ENCODE measurements at regions not wholly inside any gene's neighbourhood (a gene's known extent, or its start where the extent isn't known, plus 50 kb on each side); places are given as distances from the start of the nearest gene placed in this dataset.

DNA sequence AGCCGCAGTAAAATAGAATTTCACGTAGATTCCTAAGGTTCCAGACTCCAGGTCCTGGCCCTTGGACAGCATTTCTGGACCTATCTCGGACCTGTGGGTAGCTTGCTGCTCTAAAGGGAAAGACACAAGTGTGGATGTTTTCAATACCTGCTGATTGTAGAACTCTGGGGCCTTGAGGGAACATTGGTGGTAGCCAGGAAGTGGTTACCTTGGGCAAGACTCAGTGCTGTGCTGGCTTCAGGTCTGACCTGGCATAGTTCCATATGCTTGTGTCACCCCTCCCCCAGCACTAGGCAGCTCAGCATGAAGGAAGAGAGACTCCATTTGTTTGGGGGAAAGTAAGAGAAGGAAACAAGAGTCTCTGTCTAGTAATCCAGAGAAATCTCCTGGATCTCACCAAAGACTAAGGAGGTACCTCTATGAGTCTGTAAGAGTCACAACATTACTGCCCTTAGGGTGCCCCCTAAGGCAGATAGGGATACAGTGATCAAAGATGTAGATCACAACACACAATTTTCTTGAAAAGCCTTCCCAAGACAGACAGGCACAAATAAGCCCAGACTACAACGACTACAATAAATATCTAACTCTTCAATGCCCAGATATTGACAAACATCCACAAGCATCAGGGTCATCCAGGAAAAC is 398.8 kb downstream of the TGFB2 start:
- Histone ChIP-seq H3K4me1 (ENCODE audit: control insufficient read depth, insufficient read depth, low read length) (no peaks in the 10 kb centered on the region), H3K4me3 (ENCODE audit: low read depth, low read length) (no peak overlapping the region), H3K36me3 (ENCODE audit: control insufficient read depth, insufficient read depth, low read length) (no peaks in the 10 kb centered on the region), H3K27me3 (ENCODE audit: control insufficient read depth, insufficient read depth, low read length) (no peaks in the 10 kb centered on the region), H3K27ac (ENCODE audit: low read depth, low read length) (no peak overlapping the region), H3K9me3 (ENCODE audit: control insufficient read depth, insufficient read depth, low read length) (peaks cover 2% of the 10 kb centered on the region; the same call in 1 of the 2 replicates), H3K9ac (ENCODE audit: low read depth, low read length) (no peak overlapping the region)

DNA sequence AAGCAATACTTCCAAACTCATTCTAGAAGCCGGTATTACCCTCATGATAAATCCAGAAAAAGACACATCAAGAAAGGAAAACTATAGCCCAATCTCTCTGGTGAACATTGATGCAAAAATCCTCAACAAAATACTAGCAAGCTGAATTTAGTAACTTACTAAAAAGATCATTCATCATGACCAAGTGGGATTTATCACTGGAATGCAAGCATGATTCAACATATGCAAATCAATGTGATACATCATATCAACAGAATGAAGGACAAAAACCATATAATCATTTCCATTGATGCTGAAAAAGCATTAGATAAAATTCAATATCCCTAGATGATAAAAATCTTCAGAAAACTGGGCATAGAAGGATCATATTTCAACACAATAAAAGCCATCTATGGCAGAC is 402.9 kb downstream of the TGFB2 start:
- no peak overlapping the region for H3K4me3 ChIP-seq (ENCODE audit: low read depth, low read length)
- H3K4me1 ChIP-seq (ENCODE audit: control insufficient read depth, insufficient read depth, low read length) = no peaks in the 10 kb centered on the region
- no peaks in the 10 kb centered on the region for H3K27me3 ChIP-seq (ENCODE audit: control insufficient read depth, insufficient read depth, low read length)
- no peaks in the 10 kb centered on the region for H3K36me3 ChIP-seq (ENCODE audit: control insufficient read depth, insufficient read depth, low read length)
- H3K9ac ChIP-seq (ENCODE audit: low read depth, low read length) = no peak overlapping the region
- no peak overlapping the region for H3K27ac ChIP-seq (ENCODE audit: low read depth, low read length)
- H3K9me3 ChIP-seq (ENCODE audit: control insufficient read depth, insufficient read depth, low read length) = peaks cover 3% of the 10 kb centered on the region; the same call in 1 of the 2 replicates

DNA sequence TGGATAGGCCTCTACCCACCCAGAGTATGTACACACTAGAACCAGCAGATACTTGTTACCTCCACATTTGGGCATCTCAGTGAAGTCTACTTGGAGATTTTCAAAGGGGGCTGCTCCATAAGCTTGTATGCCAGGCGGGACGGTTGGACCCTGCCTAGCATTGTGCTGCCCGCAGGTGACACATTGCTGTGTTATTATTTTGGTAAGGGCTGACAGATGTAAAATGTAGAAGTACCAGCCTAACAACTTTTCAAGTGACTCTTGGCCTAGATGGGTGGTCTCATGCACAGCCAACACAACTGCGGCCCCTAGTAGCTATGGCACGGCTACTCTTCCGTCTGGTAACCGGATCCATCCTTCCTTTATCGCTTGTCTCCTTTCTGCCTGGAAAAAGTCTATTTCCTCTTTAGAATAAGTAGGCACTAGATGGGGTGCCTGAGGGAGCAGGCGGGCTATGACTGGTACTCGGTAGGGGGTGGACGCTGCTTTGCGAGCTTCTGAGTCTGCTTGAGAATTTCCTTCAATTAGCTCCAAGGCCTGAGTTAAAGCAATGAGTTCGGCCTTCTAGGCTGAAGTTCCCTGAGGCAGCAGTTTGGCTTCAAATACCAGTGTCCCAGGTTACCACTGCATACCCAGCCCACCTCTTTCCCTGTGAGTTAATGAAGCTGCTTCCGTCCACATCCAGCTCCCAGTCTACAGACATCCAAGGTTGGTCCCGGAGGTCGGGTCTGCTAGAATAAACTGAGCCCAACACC is 405.3 kb downstream of the TGFB2 start:
- H3K4me3 ChIP-seq (ENCODE audit: low read depth, low read length) = no peak overlapping the region
- H3K4me1 ChIP-seq (ENCODE audit: control insufficient read depth, insufficient read depth, low read length) = no peaks in the 10 kb centered on the region
- H3K27me3 ChIP-seq (ENCODE audit: control insufficient read depth, insufficient read depth, low read length) = no peaks in the 10 kb centered on the region
- H3K36me3 ChIP-seq (ENCODE audit: control insufficient read depth, insufficient read depth, low read length) = no peaks in the 10 kb centered on the region
- no peak overlapping the region for H3K27ac ChIP-seq (ENCODE audit: low read depth, low read length)
- peaks cover 3% of the 10 kb centered on the region for H3K9me3 ChIP-seq (ENCODE audit: control insufficient read depth, insufficient read depth, low read length)
- H3K9ac ChIP-seq (ENCODE audit: low read depth, low read length) = no peak overlapping the region

DNA sequence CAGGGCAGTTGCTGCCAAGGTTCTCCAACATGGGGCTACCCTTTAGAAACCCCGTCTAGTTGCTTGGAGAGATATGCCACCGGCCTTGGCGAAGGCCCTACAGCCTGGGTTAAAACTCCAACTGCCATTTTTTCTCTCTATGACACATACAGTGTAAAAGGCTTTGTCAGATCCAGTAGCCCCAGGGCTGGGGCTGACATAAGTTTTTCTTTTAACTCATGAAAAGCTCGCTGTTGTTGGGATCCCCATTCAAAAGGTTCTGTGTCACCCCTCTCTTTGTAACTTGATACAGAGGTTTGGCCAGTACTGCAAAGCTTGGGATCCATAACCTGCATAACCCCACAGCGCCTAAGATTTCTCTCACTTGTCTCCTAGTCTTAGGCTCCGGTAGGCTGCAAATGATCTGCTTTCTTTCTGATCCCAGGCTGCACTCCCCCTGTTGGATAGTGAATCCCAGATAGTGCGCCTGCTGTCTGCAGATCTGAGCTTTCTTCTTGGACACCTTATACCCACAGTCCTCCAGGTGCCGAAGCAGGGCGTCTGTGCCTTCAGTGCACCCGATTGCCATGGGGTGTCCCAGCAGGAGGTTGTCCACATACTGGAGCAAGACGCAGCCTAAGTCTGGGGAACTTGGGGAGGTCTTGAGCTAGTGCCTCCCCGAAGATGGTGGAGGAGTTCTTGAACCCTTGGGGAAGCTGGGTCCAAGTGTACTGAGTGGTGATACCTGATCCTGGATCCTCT is 406.2 kb downstream of the TGFB2 start:
- no peak overlapping the region for H3K27ac ChIP-seq (ENCODE audit: low read depth, low read length)

DNA sequence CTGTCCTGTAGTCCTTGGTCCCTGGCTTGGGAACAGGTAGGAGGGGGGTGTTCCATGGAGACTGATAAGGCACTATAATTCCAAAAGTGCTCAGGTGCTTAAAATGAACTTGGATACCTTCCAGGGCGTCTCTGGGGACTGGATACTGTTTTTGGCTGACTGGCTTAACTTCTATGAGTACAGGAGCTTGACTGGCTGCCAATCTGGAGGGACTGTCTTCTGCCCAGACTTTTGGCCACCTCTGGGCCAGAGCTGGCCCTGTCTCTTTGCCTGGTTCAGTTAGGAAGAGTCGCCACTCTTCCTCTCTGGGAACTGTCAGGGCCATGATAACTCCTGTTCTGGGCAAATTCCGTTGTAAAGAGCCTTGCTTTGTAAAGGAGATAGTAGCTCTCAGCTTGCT is 407.0 kb downstream of the TGFB2 start:
- H3K27me3 ChIP-seq (ENCODE audit: control insufficient read depth, insufficient read depth, low read length) = no peaks in the 10 kb centered on the region
- H3K36me3 ChIP-seq (ENCODE audit: control insufficient read depth, insufficient read depth, low read length) = no peaks in the 10 kb centered on the region
- H3K9ac ChIP-seq (ENCODE audit: low read depth, low read length) = no peak overlapping the region
- H3K9me3 ChIP-seq (ENCODE audit: control insufficient read depth, insufficient read depth, low read length) = peaks cover 3% of the 10 kb centered on the region
- no peaks in the 10 kb centered on the region for H3K4me1 ChIP-seq (ENCODE audit: control insufficient read depth, insufficient read depth, low read length)
- H3K4me3 ChIP-seq (ENCODE audit: low read depth, low read length) = no peak overlapping the region
- H3K27ac ChIP-seq (ENCODE audit: low read depth, low read length) = no peak overlapping the region

More for the DNA sequence above, 406.2 kb downstream of the TGFB2 start:
- H3K27me3 ChIP-seq (ENCODE audit: control insufficient read depth, insufficient read depth, low read length) = no peaks in the 10 kb centered on the region
- no peaks in the 10 kb centered on the region for H3K4me1 ChIP-seq (ENCODE audit: control insufficient read depth, insufficient read depth, low read length)
- no peak overlapping the region for H3K4me3 ChIP-seq (ENCODE audit: low read depth, low read length)
- H3K9me3 ChIP-seq (ENCODE audit: control insufficient read depth, insufficient read depth, low read length) = peaks cover 3% of the 10 kb centered on the region
- H3K36me3 ChIP-seq (ENCODE audit: control insufficient read depth, insufficient read depth, low read length) = no peaks in the 10 kb centered on the region
- H3K9ac ChIP-seq (ENCODE audit: low read depth, low read length) = no peak overlapping the region

DNA sequence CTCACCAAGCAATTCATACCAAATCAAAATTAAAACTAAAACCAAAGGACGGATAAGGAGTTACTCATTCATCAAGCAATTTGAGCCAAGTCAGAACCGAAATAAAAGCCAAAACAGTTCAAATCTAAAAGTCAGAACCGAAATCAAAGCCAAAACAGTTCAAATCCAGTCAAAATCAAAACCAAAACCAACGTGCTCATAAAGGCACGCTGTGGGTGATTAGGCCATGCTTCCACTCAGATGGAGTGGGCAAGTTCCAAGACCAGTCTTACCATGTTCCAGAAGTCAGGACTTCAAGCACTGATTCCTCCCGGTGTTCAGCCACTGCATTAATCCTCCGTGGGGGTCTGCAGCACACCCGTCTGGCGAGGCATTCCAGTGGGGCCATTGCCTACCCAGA is 409.3 kb downstream of the TGFB2 start:
- no peak overlapping the region for H3K9ac ChIP-seq (ENCODE audit: low read depth, low read length)
- no peaks in the 10 kb centered on the region for H3K36me3 ChIP-seq (ENCODE audit: control insufficient read depth, insufficient read depth, low read length)
- H3K27ac ChIP-seq (ENCODE audit: low read depth, low read length) = no peak overlapping the region
- no peaks in the 10 kb centered on the region; the same call in 1 of the 2 replicates for H3K9me3 ChIP-seq (ENCODE audit: control insufficient read depth, insufficient read depth, low read length)
- H3K27me3 ChIP-seq (ENCODE audit: control insufficient read depth, insufficient read depth, low read length) = no peaks in the 10 kb centered on the region
- no peaks in the 10 kb centered on the region for H3K4me1 ChIP-seq (ENCODE audit: control insufficient read depth, insufficient read depth, low read length)
- no peak overlapping the region for H3K4me3 ChIP-seq (ENCODE audit: low read depth, low read length)

DNA sequence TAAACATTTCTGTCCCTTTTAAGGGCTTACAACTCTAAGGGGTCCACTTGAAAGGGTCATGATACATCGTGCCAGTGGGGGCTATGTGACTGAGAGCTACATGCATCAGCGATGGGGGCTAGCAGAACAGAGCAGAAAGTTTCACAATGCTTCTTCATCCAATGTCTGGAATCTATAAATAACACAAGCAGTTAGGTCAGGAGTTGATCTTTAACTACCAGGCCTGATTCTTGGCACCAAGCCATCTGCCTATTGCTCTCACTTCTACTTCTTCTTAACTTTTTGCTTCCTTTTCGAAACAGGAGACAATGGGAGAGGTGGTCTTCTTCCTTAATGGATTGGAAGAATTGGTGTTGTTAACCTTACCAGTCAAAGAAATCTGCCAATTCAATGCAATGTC is 410.0 kb downstream of the TGFB2 start:
- H3K4me3 ChIP-seq (ENCODE audit: low read depth, low read length) = no peak overlapping the region
- H3K9me3 ChIP-seq (ENCODE audit: control insufficient read depth, insufficient read depth, low read length) = no peaks in the 10 kb centered on the region; the same call in 1 of the 2 replicates
- no peaks in the 10 kb centered on the region for H3K27me3 ChIP-seq (ENCODE audit: control insufficient read depth, insufficient read depth, low read length)
- no peaks in the 10 kb centered on the region for H3K36me3 ChIP-seq (ENCODE audit: control insufficient read depth, insufficient read depth, low read length)
- no peak overlapping the region for H3K27ac ChIP-seq (ENCODE audit: low read depth, low read length)
- no peaks in the 10 kb centered on the region for H3K4me1 ChIP-seq (ENCODE audit: control insufficient read depth, insufficient read depth, low read length)
- no peak overlapping the region for H3K9ac ChIP-seq (ENCODE audit: low read depth, low read length)

DNA sequence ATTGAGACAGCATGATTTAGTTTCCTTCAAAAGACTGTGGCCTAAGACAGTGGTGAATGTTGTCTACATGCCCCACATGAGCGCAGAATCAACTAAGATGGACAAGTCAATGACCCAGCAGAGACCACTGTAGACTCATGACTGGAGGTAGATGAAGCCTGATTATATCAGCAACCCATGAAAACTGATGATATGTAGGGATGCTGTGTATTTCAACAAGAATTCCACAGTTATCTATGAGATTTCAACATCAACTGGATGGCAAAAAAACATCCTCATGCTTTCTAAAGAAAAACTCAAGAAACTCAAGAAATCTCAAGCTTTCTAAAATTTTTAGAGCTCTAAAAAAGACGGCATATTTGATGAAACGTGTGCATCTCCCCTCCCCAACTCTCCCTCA is 413.9 kb upstream of the LYPLAL1 start:
- no peak overlapping the region for H3K9ac ChIP-seq (ENCODE audit: low read depth, low read length)
- no peaks in the 10 kb centered on the region for H3K27me3 ChIP-seq (ENCODE audit: control insufficient read depth, insufficient read depth, low read length)
- no peak overlapping the region for H3K4me3 ChIP-seq (ENCODE audit: low read depth, low read length)
- H3K27ac ChIP-seq (ENCODE audit: low read depth, low read length) = no peak overlapping the region
- no peaks in the 10 kb centered on the region for H3K36me3 ChIP-seq (ENCODE audit: control insufficient read depth, insufficient read depth, low read length)
- H3K4me1 ChIP-seq (ENCODE audit: control insufficient read depth, insufficient read depth, low read length) = no peaks in the 10 kb centered on the region
- no peaks in the 10 kb centered on the region; the same call in 1 of the 2 replicates for H3K9me3 ChIP-seq (ENCODE audit: control insufficient read depth, insufficient read depth, low read length)

DNA sequence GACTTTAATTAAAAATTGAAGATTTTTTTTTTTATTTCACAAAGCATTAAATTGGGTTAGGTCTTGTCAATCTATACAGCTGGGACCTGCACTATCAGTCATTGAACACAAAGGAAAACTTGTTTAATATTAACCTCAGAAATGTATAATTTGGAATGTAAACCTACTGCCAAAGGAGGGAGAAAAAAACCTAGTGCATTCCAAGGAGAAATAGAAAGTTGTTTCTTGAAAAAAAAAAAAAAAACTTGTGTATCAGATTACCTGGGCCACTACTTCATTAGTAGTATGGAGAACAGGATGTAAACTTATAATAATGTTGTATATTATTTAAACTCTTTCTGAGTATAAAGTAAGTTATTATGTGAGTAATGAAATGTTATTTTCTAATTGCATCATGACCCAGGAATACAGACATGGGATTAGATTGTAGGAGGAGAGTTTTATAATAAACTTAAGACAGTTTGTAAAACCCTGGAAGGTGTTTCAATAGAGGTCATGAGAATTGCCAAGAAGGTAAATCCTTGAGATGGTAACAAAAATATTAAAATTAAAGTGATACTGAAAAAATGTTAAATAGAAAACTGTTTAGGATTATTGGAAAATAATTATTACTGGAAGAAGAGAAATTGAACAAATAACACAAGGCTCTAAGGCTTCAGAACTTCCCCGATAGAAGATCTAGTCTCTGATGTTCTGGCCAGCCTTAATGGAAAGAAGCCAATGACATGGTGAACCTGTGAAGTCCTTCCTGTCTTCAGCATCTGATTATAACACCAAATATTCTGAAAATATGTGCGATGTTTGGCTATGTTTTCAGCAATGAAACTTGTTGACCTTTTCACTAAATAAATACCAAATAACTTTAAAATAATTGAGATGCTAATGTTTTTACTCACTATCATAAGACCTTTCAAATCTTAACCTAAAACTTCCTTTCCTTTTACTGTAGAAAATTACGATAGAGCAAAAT is 412.8 kb upstream of the LYPLAL1 start:
- Histone ChIP-seq H3K27ac (ENCODE audit: low read depth, low read length) (no peak overlapping the region), H3K4me1 (ENCODE audit: control insufficient read depth, insufficient read depth, low read length) (no peaks in the 10 kb centered on the region), H3K27me3 (ENCODE audit: control insufficient read depth, insufficient read depth, low read length) (no peaks in the 10 kb centered on the region), H3K9me3 (ENCODE audit: control insufficient read depth, insufficient read depth, low read length) (no peaks in the 10 kb centered on the region), H3K4me3 (ENCODE audit: low read depth, low read length) (no peak overlapping the region), H3K36me3 (ENCODE audit: control insufficient read depth, insufficient read depth, low read length) (no peaks in the 10 kb centered on the region), H3K9ac (ENCODE audit: low read depth, low read length) (no peak overlapping the region)

DNA sequence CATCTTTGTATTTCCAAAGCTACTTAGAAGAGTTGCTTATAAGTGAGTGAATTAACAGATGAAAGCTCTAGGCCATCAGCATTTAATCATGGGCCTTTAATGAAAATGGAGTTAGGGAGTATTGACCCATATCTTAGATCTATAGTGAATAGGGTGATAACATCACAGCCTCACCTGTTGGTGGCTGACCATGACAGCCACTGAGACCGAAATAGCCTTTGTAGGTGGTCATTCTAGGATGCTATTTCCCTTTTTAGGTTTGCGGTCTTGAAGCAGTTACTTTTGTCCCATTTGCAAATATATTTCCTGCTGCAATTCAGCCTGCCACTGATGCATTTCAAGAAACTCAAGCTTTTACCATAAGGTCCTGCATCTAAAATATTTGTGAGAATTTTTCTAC is 410.1 kb upstream of the LYPLAL1 start:
- H3K4me3 ChIP-seq (ENCODE audit: low read depth, low read length) = no peak overlapping the region

More for the DNA sequence above, 410.1 kb upstream of the LYPLAL1 start:
- Histone ChIP-seq H3K4me1 (ENCODE audit: control insufficient read depth, insufficient read depth, low read length) (no peaks in the 10 kb centered on the region), H3K36me3 (ENCODE audit: control insufficient read depth, insufficient read depth, low read length) (no peaks in the 10 kb centered on the region), H3K9me3 (ENCODE audit: control insufficient read depth, insufficient read depth, low read length) (no peaks in the 10 kb centered on the region), H3K27ac (ENCODE audit: low read depth, low read length) (no peak overlapping the region), H3K27me3 (ENCODE audit: control insufficient read depth, insufficient read depth, low read length) (no peaks in the 10 kb centered on the region), H3K9ac (ENCODE audit: low read depth, low read length) (no peak overlapping the region)
